ENCODE measurements at regions not wholly inside any gene's neighbourhood (a gene's known extent, or its start where the extent isn't known, plus 50 kb on each side); places are given as distances from the start of the nearest gene placed in this dataset.

DNA sequence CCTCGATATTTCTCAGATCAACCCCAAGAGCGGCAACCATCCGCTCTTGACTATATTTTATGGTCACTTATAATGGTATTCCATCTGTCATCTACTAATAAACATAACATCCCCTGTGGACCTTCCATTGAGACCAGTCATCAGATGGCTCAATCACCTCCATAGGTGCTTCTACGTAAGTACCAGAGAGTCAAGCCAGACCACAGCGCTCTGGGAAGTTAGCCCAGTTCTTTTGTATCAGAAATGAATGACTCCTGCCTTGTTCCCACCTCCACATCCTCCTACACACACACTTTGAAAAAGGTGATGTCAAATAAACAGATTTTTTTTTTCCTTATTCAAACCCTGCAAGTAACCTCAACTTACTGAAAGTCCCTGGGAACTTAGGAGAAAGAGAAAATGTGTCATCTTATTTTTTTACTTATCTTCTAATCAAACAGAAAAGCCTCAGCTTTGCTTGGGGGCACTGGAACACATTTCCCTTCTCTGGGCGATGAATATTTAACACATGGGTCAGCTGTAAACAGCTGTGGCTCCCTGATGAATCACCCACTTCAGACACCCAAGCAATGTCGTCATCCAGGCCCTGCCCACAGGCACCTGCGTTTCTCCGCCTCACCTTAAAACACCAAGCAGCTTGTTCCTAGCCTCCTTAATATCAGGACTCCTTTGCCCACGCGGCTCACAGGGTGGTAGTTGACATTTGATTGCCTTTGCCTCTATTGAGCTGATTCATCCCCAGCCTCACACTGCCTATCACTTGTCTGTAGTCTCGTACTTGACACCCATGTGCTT, 121.4 kb upstream of the LY86 start:
- no peaks in the 10 kb centered on the region for H3K9me3 ChIP-seq (ENCODE audit: control insufficient read depth, insufficient read depth, low read depth, low read length)
- intact Hi-C loops (cut with micrococcal nuclease; ENCODE audit: unreplicated experiment) = no loop called here
- H3K27me3 ChIP-seq (ENCODE audit: control insufficient read depth, insufficient read depth, low read length) = peaks cover 2% of the 10 kb centered on the region; the same call in 1 of the 2 replicates
- CTCF ChIA-PET = no interaction called here
- no peaks in the 10 kb centered on the region for H3K36me3 ChIP-seq (ENCODE audit: control insufficient read depth, insufficient read depth, low read length)
- no peak overlapping the region for H3K27ac ChIP-seq (ENCODE audit: low read length)
- BruUV-seq (replicated peaks) = no TSS peak
- in situ Hi-C loops (cut with HindIII; ENCODE audit: low pct_unique_long_range_greater_than_20kb, low sequenced_read_pairs) = no loop called here
- H3K4me1 ChIP-seq (ENCODE audit: control insufficient read depth, insufficient read depth, low read length) = no peaks in the 10 kb centered on the region
- TF ChIP-seq, protein P1, sequence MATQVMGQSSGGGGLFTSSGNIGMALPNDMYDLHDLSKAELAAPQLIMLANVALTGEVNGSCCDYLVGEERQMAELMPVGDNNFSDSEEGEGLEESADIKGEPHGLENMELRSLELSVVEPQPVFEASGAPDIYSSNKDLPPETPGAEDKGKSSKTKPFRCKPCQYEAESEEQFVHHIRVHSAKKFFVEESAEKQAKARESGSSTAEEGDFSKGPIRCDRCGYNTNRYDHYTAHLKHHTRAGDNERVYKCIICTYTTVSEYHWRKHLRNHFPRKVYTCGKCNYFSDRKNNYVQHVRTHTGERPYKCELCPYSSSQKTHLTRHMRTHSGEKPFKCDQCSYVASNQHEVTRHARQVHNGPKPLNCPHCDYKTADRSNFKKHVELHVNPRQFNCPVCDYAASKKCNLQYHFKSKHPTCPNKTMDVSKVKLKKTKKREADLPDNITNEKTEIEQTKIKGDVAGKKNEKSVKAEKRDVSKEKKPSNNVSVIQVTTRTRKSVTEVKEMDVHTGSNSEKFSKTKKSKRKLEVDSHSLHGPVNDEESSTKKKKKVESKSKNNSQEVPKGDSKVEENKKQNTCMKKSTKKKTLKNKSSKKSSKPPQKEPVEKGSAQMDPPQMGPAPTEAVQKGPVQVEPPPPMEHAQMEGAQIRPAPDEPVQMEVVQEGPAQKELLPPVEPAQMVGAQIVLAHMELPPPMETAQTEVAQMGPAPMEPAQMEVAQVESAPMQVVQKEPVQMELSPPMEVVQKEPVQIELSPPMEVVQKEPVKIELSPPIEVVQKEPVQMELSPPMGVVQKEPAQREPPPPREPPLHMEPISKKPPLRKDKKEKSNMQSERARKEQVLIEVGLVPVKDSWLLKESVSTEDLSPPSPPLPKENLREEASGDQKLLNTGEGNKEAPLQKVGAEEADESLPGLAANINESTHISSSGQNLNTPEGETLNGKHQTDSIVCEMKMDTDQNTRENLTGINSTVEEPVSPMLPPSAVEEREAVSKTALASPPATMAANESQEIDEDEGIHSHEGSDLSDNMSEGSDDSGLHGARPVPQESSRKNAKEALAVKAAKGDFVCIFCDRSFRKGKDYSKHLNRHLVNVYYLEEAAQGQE (IDR thresholded peaks at IDR 0.05; ENCODE audit: insufficient read depth in 1 of 2, low read depth in 2 of 2, low read length in 1 of 2) = no peak
- TF ChIP-seq, protein P2, sequence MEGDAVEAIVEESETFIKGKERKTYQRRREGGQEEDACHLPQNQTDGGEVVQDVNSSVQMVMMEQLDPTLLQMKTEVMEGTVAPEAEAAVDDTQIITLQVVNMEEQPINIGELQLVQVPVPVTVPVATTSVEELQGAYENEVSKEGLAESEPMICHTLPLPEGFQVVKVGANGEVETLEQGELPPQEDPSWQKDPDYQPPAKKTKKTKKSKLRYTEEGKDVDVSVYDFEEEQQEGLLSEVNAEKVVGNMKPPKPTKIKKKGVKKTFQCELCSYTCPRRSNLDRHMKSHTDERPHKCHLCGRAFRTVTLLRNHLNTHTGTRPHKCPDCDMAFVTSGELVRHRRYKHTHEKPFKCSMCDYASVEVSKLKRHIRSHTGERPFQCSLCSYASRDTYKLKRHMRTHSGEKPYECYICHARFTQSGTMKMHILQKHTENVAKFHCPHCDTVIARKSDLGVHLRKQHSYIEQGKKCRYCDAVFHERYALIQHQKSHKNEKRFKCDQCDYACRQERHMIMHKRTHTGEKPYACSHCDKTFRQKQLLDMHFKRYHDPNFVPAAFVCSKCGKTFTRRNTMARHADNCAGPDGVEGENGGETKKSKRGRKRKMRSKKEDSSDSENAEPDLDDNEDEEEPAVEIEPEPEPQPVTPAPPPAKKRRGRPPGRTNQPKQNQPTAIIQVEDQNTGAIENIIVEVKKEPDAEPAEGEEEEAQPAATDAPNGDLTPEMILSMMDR (IDR thresholded peaks at IDR 0.05) = no peak
- TF ChIP-seq POLR2AphosphoS5 (IDR thresholded peaks at IDR 0.05; ENCODE audit: low read depth, low read length) (no peak), TCF7L2 (IDR thresholded peaks at IDR 0.05; ENCODE audit: low read depth, low read length) (no peak), SIN3A (IDR thresholded peaks at IDR 0.05; ENCODE audit: borderline replicate concordance, insufficient read depth, low read depth, low read length) (no peak)
- no peak overlapping the region for H3K4me3 ChIP-seq (ENCODE audit: low read depth in 2 of 2, low read length in 2 of 2)
- DNase-seq (ENCODE audit: low read depth, low spot score) (no peak), ATAC-seq (no peak)
- POLR2A ChIA-PET = no interaction called here

DNA sequence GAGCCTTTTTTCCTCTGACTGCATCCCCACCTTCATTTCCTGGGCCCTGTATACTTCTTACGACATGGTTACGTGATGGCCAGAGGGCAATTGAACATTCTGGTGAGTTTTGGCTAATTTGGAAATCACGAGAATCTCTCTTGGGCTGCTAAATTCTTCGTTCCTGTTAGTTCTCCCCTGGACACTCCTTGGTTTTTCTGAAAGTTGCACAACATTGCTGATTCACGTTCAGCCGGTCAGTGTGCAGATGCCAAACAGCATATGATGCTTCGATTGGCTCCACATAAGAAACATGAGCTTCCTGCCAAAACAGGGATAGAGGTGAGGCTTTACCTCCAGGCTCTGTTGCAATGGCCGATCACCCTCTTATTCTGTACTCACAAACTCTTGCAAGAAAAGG, 119.4 kb upstream of the LY86 start:
- POLR2A ChIA-PET = no interaction called here

More for the DNA sequence above, 119.4 kb upstream of the LY86 start:
- Histone ChIP-seq H3K36me3 (ENCODE audit: control insufficient read depth, insufficient read depth, low read length) (no peaks in the 10 kb centered on the region), H3K27ac (ENCODE audit: low read length) (no peak overlapping the region), H3K4me1 (ENCODE audit: control insufficient read depth, insufficient read depth, low read length) (no peaks in the 10 kb centered on the region), H3K9me3 (ENCODE audit: control insufficient read depth, insufficient read depth, low read depth, low read length) (no peaks in the 10 kb centered on the region), H3K4me3 (ENCODE audit: low read depth in 2 of 2, low read length in 2 of 2) (no peak overlapping the region), H3K27me3 (ENCODE audit: control insufficient read depth, insufficient read depth, low read length) (peaks cover 2% of the 10 kb centered on the region; the same call in 1 of the 2 replicates)
- ATAC-seq (no peak), DNase-seq (ENCODE audit: low read depth, low spot score) (no peak)
- in situ Hi-C loops (cut with HindIII; ENCODE audit: low pct_unique_long_range_greater_than_20kb, low sequenced_read_pairs) = no loop called here
- CTCF ChIA-PET = no interaction called here
- TF ChIP-seq POLR2AphosphoS5 (IDR thresholded peaks at IDR 0.05; ENCODE audit: low read depth, low read length) (no peak), TCF7L2 (IDR thresholded peaks at IDR 0.05; ENCODE audit: low read depth, low read length) (no peak), SIN3A (IDR thresholded peaks at IDR 0.05; ENCODE audit: borderline replicate concordance, insufficient read depth, low read depth, low read length) (no peak)
- TF ChIP-seq, protein P2 (IDR thresholded peaks at IDR 0.05) = no peak
- TF ChIP-seq, protein P1 (IDR thresholded peaks at IDR 0.05; ENCODE audit: insufficient read depth in 1 of 2, low read depth in 2 of 2, low read length in 1 of 2) = no peak
- intact Hi-C loops (cut with micrococcal nuclease; ENCODE audit: unreplicated experiment) = no loop called here
- BruUV-seq (replicated peaks) = no TSS peak
